ENCODE measurements at regions not wholly inside any gene's neighbourhood (a gene's known extent, or its start where the extent isn't known, plus 50 kb on each side); places are given as distances from the start of the nearest gene placed in this dataset.

- 60 to 67% methylated on average over 4 of the region's 4 CpGs for WGBS, 2 donors
- no peak overlapping the region for H3K4me3 ChIP-seq (replicated peaks in 1 of 3)
- no peaks in the 10 kb centered on the region for H3K9me3 ChIP-seq
- H3K36me3 ChIP-seq, result no peaks in the 10 kb centered on the region
- no peak for DNase-seq
- peaks cover 0 to 6% of the 10 kb centered on the region in 2 donors for H3K4me1 ChIP-seq
- intact Hi-C loops (cut with DNase I), result no loop called here
- H3K27ac ChIP-seq, result no peak overlapping the region
- TF ChIP-seq CTCF (IDR thresholded peaks at IDR 0.05), result no peak
- TF ChIP-seq POLR2A (IDR thresholded peaks at IDR 0.05), result no peak
- no peaks in the 10 kb centered on the region for H3K27me3 ChIP-seq
Observed at GRCh38 chr4:57233386-57233785, 123.2 kb upstream of the IGFBP7 start.

GRCh38 chr4:57231781-57232180 lies 121.6 kb upstream of the IGFBP7 start:
- Histone ChIP-seq H3K27me3 (no peaks in the 10 kb centered on the region), H3K4me1 (peaks cover 0 to 6% of the 10 kb centered on the region in 2 donors), H3K27ac (no peak overlapping the region), H3K9me3 (no peaks in the 10 kb centered on the region), H3K4me3 (replicated peaks in 1 of 3) (no peak overlapping the region), H3K36me3 (no peaks in the 10 kb centered on the region)
- no peak for DNase-seq
- intact Hi-C loops (cut with DNase I), result no loop called here
- 77 to 92% methylated on average over 2 of the region's 2 CpGs for WGBS, 2 donors
- no peak for TF ChIP-seq CTCF (IDR thresholded peaks at IDR 0.05)
- TF ChIP-seq POLR2A (IDR thresholded peaks at IDR 0.05), result no peak

- intact Hi-C loops (cut with DNase I), result no loop called here
- Histone ChIP-seq H3K4me1 (no peaks in the 10 kb centered on the region), H3K9me3 (no peaks in the 10 kb centered on the region), H3K36me3 (no peaks in the 10 kb centered on the region), H3K27me3 (no peaks in the 10 kb centered on the region), H3K27ac (no peak overlapping the region), H3K4me3 (replicated peaks in 1 of 3) (no peak overlapping the region)
- DNase-seq, result no peak
- WGBS, 2 donors, result 54 to 80% methylated on average over 2 of the region's 2 CpGs
- no peak for TF ChIP-seq POLR2A (IDR thresholded peaks at IDR 0.05)
- TF ChIP-seq CTCF (IDR thresholded peaks at IDR 0.05), result no peak
Observed at GRCh38 chr4:57220734-57221133, 110.5 kb upstream of the IGFBP7 start.

GRCh38 chr4:57220172-57220571 lies 110.0 kb upstream of the IGFBP7 start:
- 90 to 94% methylated on average over 2 of the region's 2 CpGs for WGBS, 2 donors
- Histone ChIP-seq H3K27me3 (no peaks in the 10 kb centered on the region), H3K36me3 (no peaks in the 10 kb centered on the region), H3K4me1 (no peaks in the 10 kb centered on the region), H3K4me3 (replicated peaks in 1 of 3) (no peak overlapping the region), H3K27ac (no peak overlapping the region), H3K9me3 (no peaks in the 10 kb centered on the region)
- TF ChIP-seq CTCF (IDR thresholded peaks at IDR 0.05) (no peak), POLR2A (IDR thresholded peaks at IDR 0.05) (no peak)
- intact Hi-C loops (cut with DNase I), result no loop called here
- DNase-seq, result no peak

GRCh38 chr4:57219431-57219830 lies 109.2 kb upstream of the IGFBP7 start:
- H3K4me1 ChIP-seq, result peaks cover 0 to under 1% of the 10 kb centered on the region in 2 donors
- TF ChIP-seq CTCF (IDR thresholded peaks at IDR 0.05) (no peak), POLR2A (IDR thresholded peaks at IDR 0.05) (no peak)
- no peak overlapping the region for H3K27ac ChIP-seq
- WGBS, 2 donors, result 92% methylated on average over 2 of the region's 2 CpGs
- no peaks in the 10 kb centered on the region for H3K9me3 ChIP-seq
- no peaks in the 10 kb centered on the region for H3K36me3 ChIP-seq
- H3K4me3 ChIP-seq (replicated peaks in 1 of 3), result no peak overlapping the region
- no peaks in the 10 kb centered on the region for H3K27me3 ChIP-seq
- no peak for DNase-seq
- intact Hi-C loops (cut with DNase I), result no loop called here
